ENCODE measurements at regions not wholly inside any gene's neighbourhood (a gene's known extent, or its start where the extent isn't known, plus 50 kb on each side); places are given as distances from the start of the nearest gene placed in this dataset.

DNA sequence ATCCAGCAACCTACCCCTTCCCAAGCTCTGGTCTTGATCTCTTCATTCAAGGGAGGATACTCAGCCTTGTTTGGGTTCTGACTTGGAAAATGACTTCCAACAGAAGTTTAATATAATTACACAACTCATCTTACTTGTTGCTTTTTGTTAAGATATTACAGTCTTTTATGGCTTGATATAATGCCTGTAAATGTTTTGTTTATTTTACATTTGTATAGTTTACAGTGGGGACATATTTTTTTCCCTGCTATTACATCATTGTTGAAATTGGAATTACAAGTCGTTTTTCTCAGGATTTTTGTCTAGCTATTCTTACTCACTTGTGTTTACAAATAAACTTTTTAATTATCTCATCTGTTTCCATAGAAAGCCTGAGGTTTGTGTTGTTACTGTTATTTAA is 436.0 kb downstream of the CNTNAP4 start:
- TF ChIP-seq, protein P1, sequence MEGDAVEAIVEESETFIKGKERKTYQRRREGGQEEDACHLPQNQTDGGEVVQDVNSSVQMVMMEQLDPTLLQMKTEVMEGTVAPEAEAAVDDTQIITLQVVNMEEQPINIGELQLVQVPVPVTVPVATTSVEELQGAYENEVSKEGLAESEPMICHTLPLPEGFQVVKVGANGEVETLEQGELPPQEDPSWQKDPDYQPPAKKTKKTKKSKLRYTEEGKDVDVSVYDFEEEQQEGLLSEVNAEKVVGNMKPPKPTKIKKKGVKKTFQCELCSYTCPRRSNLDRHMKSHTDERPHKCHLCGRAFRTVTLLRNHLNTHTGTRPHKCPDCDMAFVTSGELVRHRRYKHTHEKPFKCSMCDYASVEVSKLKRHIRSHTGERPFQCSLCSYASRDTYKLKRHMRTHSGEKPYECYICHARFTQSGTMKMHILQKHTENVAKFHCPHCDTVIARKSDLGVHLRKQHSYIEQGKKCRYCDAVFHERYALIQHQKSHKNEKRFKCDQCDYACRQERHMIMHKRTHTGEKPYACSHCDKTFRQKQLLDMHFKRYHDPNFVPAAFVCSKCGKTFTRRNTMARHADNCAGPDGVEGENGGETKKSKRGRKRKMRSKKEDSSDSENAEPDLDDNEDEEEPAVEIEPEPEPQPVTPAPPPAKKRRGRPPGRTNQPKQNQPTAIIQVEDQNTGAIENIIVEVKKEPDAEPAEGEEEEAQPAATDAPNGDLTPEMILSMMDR (IDR thresholded peaks at IDR 0.05), result no peak
- TF ChIP-seq POLR2AphosphoS5 (IDR thresholded peaks at IDR 0.05; ENCODE audit: low read depth, low read length) (no peak), TCF7L2 (IDR thresholded peaks at IDR 0.05; ENCODE audit: low read depth, low read length) (no peak), SIN3A (IDR thresholded peaks at IDR 0.05; ENCODE audit: borderline replicate concordance, insufficient read depth, low read depth, low read length) (no peak)
